ENCODE measurements at regions not wholly inside any gene's neighbourhood (a gene's known extent, or its start where the extent isn't known, plus 50 kb on each side); places are given as distances from the start of the nearest gene placed in this dataset.

- Histone ChIP-seq H3K9me3 (ENCODE audit: insufficient read depth, low read depth, low read length) (no peaks in the 10 kb centered on the region), H3K4me3 (ENCODE audit: low read length, poor library complexity, severe bottlenecking) (no peak overlapping the region), H3K79me2 (ENCODE audit: insufficient read depth, low read length) (no peaks in the 10 kb centered on the region), H3F3A (ENCODE audit: low read depth) (no peaks in the 10 kb centered on the region), H3K36me3 (ENCODE audit: insufficient read depth, low read length) (no peaks in the 10 kb centered on the region), H3K27me3 (ENCODE audit: insufficient read depth, low read length, poor library complexity, severe bottlenecking) (no peaks in the 10 kb centered on the region), H3K9me2 (replicated peaks; ENCODE audit: low read depth, low read length) (no peaks in the 10 kb centered on the region), H2AFZ (ENCODE audit: low read length) (no peak overlapping the region), H3K9ac (ENCODE audit: low read depth, low read length, poor library complexity, severe bottlenecking) (no peak overlapping the region), H3K4me2 (ENCODE audit: low read depth, low read length, poor library complexity, severe bottlenecking) (no peak overlapping the region), H4K20me1 (ENCODE audit: insufficient read depth, low read length, poor library complexity, severe bottlenecking) (no peaks in the 10 kb centered on the region), H3K4me1 (ENCODE audit: insufficient read depth, low read length, poor library complexity, severe bottlenecking) (no peaks in the 10 kb centered on the region)
- no peak for TF ChIP-seq EZH2phosphoT487 (IDR thresholded peaks at IDR 0.05; ENCODE audit: borderline replicate concordance)
- TF ChIP-seq, protein P1, sequence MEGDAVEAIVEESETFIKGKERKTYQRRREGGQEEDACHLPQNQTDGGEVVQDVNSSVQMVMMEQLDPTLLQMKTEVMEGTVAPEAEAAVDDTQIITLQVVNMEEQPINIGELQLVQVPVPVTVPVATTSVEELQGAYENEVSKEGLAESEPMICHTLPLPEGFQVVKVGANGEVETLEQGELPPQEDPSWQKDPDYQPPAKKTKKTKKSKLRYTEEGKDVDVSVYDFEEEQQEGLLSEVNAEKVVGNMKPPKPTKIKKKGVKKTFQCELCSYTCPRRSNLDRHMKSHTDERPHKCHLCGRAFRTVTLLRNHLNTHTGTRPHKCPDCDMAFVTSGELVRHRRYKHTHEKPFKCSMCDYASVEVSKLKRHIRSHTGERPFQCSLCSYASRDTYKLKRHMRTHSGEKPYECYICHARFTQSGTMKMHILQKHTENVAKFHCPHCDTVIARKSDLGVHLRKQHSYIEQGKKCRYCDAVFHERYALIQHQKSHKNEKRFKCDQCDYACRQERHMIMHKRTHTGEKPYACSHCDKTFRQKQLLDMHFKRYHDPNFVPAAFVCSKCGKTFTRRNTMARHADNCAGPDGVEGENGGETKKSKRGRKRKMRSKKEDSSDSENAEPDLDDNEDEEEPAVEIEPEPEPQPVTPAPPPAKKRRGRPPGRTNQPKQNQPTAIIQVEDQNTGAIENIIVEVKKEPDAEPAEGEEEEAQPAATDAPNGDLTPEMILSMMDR (conservative IDR thresholded peaks at IDR 0.05; ENCODE audit: low read length) = no peak
Measured at GRCh38 chr4:97142410-97142809, 1000.9 kb downstream of the STPG2 start.

- TF ChIP-seq, protein P1 (conservative IDR thresholded peaks at IDR 0.05; ENCODE audit: low read length) = no peak
- TF ChIP-seq EZH2phosphoT487 (IDR thresholded peaks at IDR 0.05; ENCODE audit: borderline replicate concordance) = no peak
- Histone ChIP-seq H2AFZ (ENCODE audit: low read length) (no peak overlapping the region), H3K4me1 (ENCODE audit: insufficient read depth, low read length, poor library complexity, severe bottlenecking) (no peaks in the 10 kb centered on the region), H3K79me2 (ENCODE audit: insufficient read depth, low read length) (no peaks in the 10 kb centered on the region), H3K36me3 (ENCODE audit: insufficient read depth, low read length) (no peaks in the 10 kb centered on the region), H3K4me2 (ENCODE audit: low read depth, low read length, poor library complexity, severe bottlenecking) (no peak overlapping the region), H3K27me3 (ENCODE audit: insufficient read depth, low read length, poor library complexity, severe bottlenecking) (no peaks in the 10 kb centered on the region), H4K20me1 (ENCODE audit: insufficient read depth, low read length, poor library complexity, severe bottlenecking) (no peaks in the 10 kb centered on the region), H3K9me2 (replicated peaks; ENCODE audit: low read depth, low read length) (no peaks in the 10 kb centered on the region), H3K4me3 (ENCODE audit: low read length, poor library complexity, severe bottlenecking) (no peak overlapping the region), H3K9ac (ENCODE audit: low read depth, low read length, poor library complexity, severe bottlenecking) (no peak overlapping the region), H3F3A (ENCODE audit: low read depth) (no peaks in the 10 kb centered on the region), H3K9me3 (ENCODE audit: insufficient read depth, low read depth, low read length) (no peaks in the 10 kb centered on the region)
Measured at GRCh38 chr4:97142893-97143292, 1000.4 kb downstream of the STPG2 start.

DNA sequence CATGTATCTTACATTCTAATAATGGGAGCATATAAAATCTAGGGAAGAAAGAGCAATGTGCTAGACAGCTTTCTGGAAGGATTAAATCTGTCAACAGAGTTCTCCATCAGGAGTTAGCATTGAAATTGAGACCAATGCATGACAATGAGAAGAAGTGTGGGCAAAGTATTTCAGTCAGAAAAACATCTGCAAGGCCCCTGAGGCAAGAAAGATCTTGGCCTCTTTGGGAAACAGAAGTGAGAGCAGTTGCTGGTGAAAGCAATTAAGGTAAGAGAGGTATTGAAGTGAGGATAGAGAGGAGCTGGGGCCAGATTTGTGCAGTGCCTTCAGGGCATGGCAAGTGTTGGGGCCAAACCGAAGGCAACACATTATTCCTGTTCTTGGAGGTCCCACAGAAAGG, 999.1 kb downstream of the STPG2 start:
- Histone ChIP-seq H2AFZ (ENCODE audit: low read length) (no peak overlapping the region), H3F3A (ENCODE audit: low read depth) (no peaks in the 10 kb centered on the region), H3K4me3 (ENCODE audit: low read length, poor library complexity, severe bottlenecking) (no peak overlapping the region), H3K79me2 (ENCODE audit: insufficient read depth, low read length) (no peaks in the 10 kb centered on the region), H3K9me3 (ENCODE audit: insufficient read depth, low read depth, low read length) (no peaks in the 10 kb centered on the region), H4K20me1 (ENCODE audit: insufficient read depth, low read length, poor library complexity, severe bottlenecking) (no peaks in the 10 kb centered on the region), H3K4me1 (ENCODE audit: insufficient read depth, low read length, poor library complexity, severe bottlenecking) (no peaks in the 10 kb centered on the region), H3K9me2 (replicated peaks; ENCODE audit: low read depth, low read length) (no peaks in the 10 kb centered on the region), H3K9ac (ENCODE audit: low read depth, low read length, poor library complexity, severe bottlenecking) (no peak overlapping the region), H3K27me3 (ENCODE audit: insufficient read depth, low read length, poor library complexity, severe bottlenecking) (no peaks in the 10 kb centered on the region), H3K36me3 (ENCODE audit: insufficient read depth, low read length) (no peaks in the 10 kb centered on the region), H3K4me2 (ENCODE audit: low read depth, low read length, poor library complexity, severe bottlenecking) (no peak overlapping the region)
- TF ChIP-seq EZH2phosphoT487 (IDR thresholded peaks at IDR 0.05; ENCODE audit: borderline replicate concordance) = no peak
- TF ChIP-seq, protein P1 (conservative IDR thresholded peaks at IDR 0.05; ENCODE audit: low read length) = no peak
